GM18951 (cell line): ENCODE measurements at regions not wholly inside any gene's neighbourhood (a gene's known extent, or its start where the extent isn't known, plus 50 kb on each side); places are given as distances from the start of the nearest gene placed in this dataset.

Experiments used
- POLR2A ChIP-seq: IDR thresholded peaks from 4 replicates; pipeline ENCODE4 v1.6.1; 2011; ENCODE audit warnings: mild to moderate bottlenecking; ENCODE audit not compliant: insufficient read length, insufficient read depth; ENCODE audit errors: extremely low read depth
- in situ Hi-C: fragments of 300-500 bp; cut with MboI; formaldehyde crosslinking; loops from one replicate; pipeline ENCODE4 v1.12.0; 2022; ENCODE audit warnings: low sequenced_read_pairs, mixed read lengths, inconsistent platforms; ENCODE audit not compliant: unreplicated experiment

DNA sequence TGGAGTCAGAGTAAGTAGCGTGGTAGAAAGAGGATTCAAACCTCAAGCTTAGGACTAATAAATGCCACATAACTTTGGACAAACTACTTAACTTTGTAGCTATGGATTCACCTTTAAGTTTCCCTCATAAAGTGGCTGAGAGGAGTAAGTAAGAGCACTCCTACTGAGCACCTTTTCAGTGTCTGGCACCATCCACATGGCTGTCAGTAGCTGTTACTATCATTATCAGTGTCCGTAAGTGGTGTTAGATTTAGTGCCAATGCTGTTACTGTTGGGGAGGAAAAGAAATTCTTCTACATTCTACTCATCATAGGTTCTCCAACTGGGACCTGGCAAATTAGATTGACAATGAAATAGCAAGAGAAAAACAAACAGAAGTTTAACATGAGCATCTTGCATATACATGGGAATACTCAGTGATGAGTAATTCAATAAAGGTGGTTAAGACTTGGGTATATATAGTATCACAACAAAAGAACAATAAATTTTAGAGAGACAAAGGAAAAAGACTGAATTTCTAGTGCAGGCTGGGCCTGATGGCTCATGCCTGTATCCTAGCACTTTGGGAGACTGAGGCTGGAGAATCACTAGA lies 165.6 kb upstream of the NBEA start:
- TF ChIP-seq POLR2A, result no peak
- in situ Hi-C loops, result no loop called here

DNA sequence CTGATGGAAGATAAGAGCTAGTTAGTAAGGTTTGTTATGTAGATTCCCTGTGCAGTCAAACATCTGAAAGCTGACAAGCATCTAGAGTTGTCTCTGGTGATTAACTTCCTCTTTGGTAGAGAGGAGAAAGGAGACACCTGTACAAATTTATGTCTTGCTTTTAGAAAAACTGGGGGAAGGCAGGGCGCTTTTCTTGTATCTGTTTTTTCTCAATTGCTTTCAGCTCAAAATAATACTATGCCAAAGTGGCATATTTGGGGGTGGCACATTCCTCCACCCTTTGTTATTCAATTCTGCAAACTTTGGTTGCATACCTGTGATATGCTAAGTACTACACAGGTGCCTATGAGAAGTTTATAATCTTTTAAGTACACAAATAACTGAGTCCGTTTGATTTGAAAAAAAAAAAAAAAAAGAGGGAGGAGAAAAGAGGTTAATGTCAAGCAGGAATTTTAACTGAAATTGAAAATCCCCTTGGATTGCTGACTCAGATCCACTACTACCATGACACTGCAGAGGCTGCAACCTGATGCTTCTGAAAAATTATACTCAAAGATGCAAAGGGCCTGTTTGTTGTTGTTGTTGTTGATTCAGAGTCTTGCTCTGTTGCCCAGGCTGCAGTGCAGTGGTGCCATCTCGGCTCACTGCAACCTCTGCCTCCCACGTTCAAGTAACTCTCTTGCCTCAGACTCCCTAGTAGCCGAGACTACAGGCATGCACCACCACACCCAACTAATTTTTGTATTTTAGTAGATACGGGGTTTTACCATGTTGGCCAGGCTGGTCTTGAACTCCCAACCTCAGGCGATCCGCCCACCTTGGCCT lies 164.8 kb upstream of the NBEA start:
- no peak for TF ChIP-seq POLR2A
- in situ Hi-C loops, result no loop called here

DNA sequence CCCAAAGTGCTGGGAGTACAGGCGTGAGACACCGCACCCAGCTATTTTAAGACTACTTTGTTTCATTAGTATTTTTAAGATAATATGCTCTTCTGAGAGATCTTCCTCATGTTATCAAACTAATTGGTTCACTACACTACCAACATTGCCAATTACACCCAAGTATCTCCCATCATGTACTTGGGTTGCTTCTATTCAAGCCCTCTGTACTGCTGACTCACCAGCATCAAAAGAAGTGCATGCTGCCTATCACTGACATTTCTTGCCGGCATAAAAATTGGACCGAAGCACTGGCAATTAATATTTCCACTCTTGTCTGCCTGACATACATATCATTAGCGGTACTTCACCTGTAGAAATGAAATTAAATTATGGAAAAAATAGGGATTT lies 164.2 kb upstream of the NBEA start:
- TF ChIP-seq POLR2A, result no peak
- in situ Hi-C loops, result no loop called here

- in situ Hi-C loops, result no loop called here
- no peak for TF ChIP-seq POLR2A
Measured at GRCh38 chr13:34779171-34779570, 162.9 kb upstream of the NBEA start.

GRCh38 chr13:34793301-34793700 lies 148.8 kb upstream of the NBEA start:
- in situ Hi-C loops, result no loop called here
- no peak for TF ChIP-seq POLR2A

- in situ Hi-C loops, result no loop called here
Measured at GRCh38 chr13:34803756-34804155, 138.3 kb upstream of the NBEA start.

GRCh38 chr13:34805347-34805746 lies 136.7 kb upstream of the NBEA start:
- in situ Hi-C loops, result no loop called here
- TF ChIP-seq POLR2A, result no peak

More at GRCh38 chr13:34803756-34804155, 138.3 kb upstream of the NBEA start:
- no peak for TF ChIP-seq POLR2A

DNA sequence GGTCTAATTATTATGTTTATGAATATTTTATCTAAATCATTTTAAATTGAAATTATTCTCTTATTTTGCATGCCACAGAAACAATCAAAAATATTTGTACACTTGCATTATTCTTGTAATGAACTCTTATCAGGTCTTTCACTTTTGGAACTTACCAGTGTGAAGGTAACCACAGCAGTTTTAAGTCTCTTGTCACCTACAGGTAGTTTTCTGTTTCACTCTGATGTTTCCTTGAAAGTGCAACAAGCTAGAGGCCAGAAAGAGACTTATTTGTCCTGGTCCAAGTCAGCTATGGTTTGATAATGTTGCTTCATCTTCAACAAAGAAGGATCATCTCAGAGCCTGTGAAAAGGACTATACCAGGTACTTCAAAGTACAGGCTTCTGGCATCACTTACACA lies 133.4 kb upstream of the NBEA start:
- in situ Hi-C loops, result no loop called here
- no peak for TF ChIP-seq POLR2A

- in situ Hi-C loops, result no loop called here
- no peak for TF ChIP-seq POLR2A
Measured at GRCh38 chr13:34810996-34811395, 131.1 kb upstream of the NBEA start.

DNA sequence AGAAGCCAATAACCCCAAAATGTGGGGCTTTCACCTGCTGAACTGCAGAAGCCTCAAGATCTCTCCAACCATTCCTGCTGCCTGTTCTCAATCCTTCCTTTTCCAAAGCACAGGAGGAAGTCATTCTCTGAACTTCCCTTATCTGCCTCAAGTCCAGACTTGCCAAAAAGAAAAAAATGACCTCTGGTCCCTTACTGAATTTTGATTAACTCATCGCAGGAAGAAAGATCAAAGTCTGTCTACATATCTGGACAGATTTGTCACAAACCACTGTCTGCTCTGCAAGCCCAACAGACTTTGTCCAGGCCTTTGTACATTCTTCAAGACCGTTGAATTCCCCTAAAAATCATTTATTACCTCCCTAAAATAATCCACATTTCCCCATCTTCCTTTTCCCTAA lies 126.5 kb upstream of the NBEA start:
- TF ChIP-seq POLR2A, result no peak
- in situ Hi-C loops, result no loop called here

DNA sequence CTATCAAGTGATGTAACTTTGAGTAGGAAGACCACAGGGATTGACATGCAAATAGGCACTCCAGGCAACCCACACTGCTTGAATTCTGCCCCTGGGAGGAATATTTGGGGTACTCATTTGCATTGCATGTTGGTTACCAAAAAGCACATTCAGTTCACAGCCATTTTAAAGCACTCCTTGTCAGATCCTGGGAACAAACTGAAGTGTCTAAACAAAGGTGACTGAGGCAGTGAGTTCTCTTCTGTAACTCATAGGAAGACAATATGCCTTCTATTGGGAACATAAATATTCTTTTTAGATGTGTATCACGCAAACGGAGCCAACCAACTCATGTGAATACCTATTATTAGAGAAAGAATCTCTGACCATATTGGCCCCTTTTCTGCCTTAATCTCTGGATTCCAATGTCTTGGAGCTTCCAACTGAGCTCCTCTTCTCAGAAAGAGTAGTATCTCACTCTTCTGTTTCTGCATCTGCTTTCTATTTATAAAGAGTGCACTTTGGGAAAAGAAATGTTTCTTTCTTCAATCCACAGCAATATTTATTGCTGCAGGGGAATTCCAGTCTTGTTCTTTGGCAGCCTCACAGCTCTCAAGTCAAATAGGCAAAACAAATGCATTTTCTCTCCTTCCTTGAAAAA lies 125.7 kb upstream of the NBEA start:
- in situ Hi-C loops, result no loop called here
- no peak for TF ChIP-seq POLR2A

DNA sequence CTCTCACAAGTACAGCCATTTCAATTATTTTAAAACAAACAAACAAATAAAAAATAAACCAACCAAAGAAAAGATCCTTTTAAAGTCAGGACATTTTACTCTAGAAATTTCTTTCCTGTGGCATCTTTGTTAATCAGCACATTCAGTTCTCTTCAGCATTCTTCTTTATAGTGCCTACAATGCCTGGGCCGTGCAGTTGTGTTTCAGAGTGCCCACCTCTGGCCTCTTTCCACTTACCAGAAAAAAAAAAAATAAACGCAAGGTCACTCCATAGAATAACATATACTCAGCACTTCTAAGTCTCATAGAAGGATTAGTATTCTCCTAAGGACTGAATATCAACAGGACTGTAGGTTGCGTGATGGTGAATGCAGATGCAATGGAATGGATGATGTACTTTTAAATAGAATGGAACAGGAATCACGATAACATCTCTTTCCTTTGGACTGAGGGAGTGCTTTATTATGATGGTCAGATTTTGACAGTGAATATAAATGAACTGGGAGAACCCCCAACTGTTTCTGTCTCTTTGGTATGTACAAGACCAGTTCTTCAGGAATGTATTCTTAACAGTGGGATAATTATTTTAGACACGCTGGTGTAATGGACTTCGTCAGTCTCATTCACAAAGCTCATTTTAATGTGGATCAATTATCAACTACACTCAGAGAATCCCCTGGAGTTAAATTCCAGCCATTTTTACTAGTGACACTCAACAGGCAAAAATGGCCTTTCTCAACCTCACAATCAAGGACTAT lies 125.0 kb upstream of the NBEA start:
- in situ Hi-C loops, result no loop called here
- no peak for TF ChIP-seq POLR2A

DNA sequence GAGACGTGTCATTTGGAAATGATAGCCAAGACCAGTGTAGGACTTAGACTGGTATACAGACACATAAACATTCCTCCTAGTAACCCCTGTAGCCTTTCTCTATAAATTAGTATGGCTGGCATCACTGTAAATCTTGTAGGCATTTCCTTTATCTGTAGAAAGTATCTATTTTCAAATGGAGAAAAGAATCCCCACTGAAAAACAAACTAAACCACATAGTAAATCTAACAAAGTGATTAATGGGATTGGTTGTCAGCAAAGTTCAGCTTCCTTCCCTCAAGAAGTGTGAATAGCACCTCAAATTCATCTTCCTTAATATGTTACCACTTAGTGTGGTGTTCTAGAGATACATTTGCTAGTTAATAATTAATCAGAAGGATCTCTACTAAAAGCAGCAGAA lies 119.4 kb upstream of the NBEA start:
- TF ChIP-seq POLR2A, result no peak
- in situ Hi-C loops, result no loop called here

DNA sequence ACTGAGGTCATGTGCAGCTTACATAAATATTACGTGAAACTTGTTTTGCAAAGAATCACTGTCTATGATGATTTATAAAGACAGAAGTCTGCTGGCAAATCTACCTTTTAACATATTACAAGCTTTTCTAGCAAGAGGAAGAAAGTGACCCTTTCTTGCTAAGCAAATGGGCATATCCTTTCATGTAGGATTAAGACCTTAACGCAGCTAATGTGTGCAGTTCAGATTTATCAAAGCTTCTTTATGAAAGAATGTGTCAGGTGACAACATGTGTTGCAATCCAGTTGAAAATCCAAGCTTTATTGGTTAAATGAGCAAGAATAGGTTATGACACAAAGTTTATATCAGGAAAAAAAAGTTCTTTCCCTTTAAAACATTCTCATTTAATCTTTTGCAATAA lies 115.6 kb upstream of the NBEA start:
- in situ Hi-C loops, result no loop called here
- no peak for TF ChIP-seq POLR2A
